Stimulated activated effector memory CD8-positive, alpha-beta T cell treated with anti-CD3 and anti-CD28 coated beads, Interleukin-12 subunit alpha, Interleukin-12 subunit beta, amount 100 ng/mL, for 72 hours (primary cell): ENCODE measurements at regions not wholly inside any gene's neighbourhood (a gene's known extent, or its start where the extent isn't known, plus 50 kb on each side); places are given as distances from the start of the nearest gene placed in this dataset.
"Not testable (repeated sequence)": the region's sequence is repeated elsewhere in the genome, so short reads cannot be mapped to it uniquely, and the experiment has no call there.

ENCODE experiments used
- ATAC-seq: fragments of 150-1000 bp; cut with Tn5 transposase; 2 replicates; pipeline ENCODE4 v1.10.0; 2021
- DNase-seq, 2 donors: peaks; one replicate each; pipeline ENCODE4 v3.0.0; 2021 to 2022; ENCODE audit warnings: low spot score in 2 of 2
- H3K27ac Mint-ChIP-seq: one replicate; pipeline ENCODE4 v1.8.0; 2022; ENCODE audit warnings: mild to moderate bottlenecking, mixed read lengths
- H3K36me3 Mint-ChIP-seq: one replicate; pipeline ENCODE4 v1.8.0; 2022; ENCODE audit warnings: mild to moderate bottlenecking, mixed read lengths
- H3K4me1 Mint-ChIP-seq: one replicate; pipeline ENCODE4 v1.8.0; 2022; ENCODE audit warnings: mixed read lengths
- H3K4me3 Mint-ChIP-seq: one replicate; pipeline ENCODE4 v1.8.0; 2022; ENCODE audit warnings: mild to moderate bottlenecking, mixed read lengths
- H3K9me3 Mint-ChIP-seq: one replicate; pipeline ENCODE4 v1.8.0; 2022; ENCODE audit warnings: mixed read lengths

DNA sequence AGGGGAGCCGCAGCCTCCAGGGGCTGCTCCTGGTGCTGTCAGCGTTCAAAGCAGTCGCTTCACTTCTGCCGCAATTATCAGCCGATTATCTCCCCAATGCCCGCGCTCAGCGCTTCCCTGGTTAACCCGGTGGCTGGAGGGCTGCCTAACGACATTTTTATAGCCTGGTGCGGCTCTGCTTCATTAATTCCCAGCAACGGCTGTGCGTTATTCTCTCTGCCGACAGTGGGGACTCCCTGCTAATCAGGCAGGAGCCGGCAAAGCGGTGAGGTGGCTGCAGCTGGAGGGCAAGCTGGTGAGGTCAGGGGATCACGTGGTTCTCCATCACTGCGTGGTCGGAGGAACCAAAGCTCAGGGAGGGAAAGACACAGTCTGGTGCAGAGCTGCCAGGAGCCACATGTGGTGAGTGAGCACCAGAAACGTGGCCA is 62.9 kb downstream of the GLRX5 start:
- peak; percentile 53 for ATAC-seq

DNA sequence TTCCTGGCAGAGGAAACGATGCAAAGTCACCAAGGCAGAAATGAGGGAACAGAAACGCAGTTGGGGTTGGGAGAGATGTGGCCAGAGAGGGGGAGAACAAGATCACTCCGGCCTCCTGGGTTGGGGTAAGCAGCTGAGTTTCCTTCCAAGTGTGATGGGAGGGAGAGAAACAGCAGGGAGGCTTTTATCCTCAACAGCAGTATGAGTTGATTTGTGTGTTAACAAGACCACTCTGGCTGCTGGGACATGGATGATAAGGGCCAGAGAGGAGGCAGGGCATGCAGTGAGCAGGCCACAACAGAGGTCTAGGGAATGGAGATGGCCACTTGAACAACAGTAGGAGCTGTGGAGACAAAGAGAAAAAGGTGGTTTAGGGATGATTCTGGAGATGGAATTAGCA is 66.8 kb downstream of the GLRX5 start:
- H3K27ac Mint-ChIP-seq = no peak overlapping the region
- DNase-seq = no peak
- no peaks in the 10 kb centered on the region for H3K4me1 Mint-ChIP-seq
- H3K4me3 Mint-ChIP-seq = no peak overlapping the region
- no peak for ATAC-seq
- no peaks in the 10 kb centered on the region for H3K36me3 Mint-ChIP-seq
- H3K9me3 Mint-ChIP-seq = no peaks in the 10 kb centered on the region

More for the DNA sequence above, 62.9 kb downstream of the GLRX5 start:
- no peaks in the 10 kb centered on the region for H3K4me1 Mint-ChIP-seq
- H3K9me3 Mint-ChIP-seq = no peaks in the 10 kb centered on the region
- no peak for DNase-seq
- no peaks in the 10 kb centered on the region for H3K36me3 Mint-ChIP-seq
- H3K4me3 Mint-ChIP-seq = no peak overlapping the region
- H3K27ac Mint-ChIP-seq = no peak overlapping the region

DNA sequence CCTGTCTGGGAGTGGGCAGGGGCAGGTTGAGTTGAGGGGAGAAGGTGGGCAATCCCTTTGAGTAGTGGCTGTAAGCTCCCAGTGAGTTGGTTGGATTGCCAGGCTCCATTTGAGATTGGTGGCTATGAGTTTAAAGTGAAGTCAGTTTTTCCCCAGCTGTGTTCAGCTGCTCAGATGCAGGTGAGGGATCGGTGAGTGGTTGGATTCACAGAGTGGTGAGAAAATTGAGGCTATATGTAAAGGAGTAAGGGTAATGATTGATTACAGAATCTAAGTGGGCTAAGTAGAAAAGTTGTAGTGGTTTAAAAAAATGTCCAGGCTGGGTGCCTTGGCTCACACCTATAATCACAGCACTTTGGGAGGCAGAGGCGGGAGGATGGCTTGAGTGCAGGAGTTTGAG is 68.6 kb downstream of the GLRX5 start:
- Mint-ChIP-seq H3K27ac (no peak overlapping the region), H3K9me3 (no peaks in the 10 kb centered on the region), H3K4me1 (no peaks in the 10 kb centered on the region), H3K36me3 (no peaks in the 10 kb centered on the region), H3K4me3 (no peak overlapping the region)
- no peak for ATAC-seq
- no peak for DNase-seq

DNA sequence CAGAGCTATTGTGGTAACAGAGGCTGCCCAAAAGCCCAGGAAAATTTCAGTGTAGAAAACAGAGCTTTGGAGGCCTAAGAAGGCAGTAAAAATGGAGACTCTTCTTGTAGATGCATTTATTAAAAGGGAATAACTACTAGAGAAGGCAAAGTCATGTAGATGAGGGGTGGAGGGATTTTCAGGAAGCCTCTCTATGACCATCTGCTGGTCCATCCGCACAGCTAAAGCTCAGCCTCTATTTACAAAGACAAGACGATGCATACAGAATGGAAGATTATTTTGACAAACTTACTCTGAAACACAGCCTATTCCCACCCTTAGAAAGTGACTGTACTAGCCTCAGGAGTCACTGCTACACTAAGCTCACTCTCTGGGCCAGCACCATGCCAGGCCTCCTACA is 71.4 kb downstream of the GLRX5 start:
- Mint-ChIP-seq H3K27ac (no peak overlapping the region), H3K36me3 (no peaks in the 10 kb centered on the region), H3K4me3 (no peak overlapping the region), H3K9me3 (no peaks in the 10 kb centered on the region), H3K4me1 (no peaks in the 10 kb centered on the region)
- DNase-seq (no peak), ATAC-seq (no peak)

DNA sequence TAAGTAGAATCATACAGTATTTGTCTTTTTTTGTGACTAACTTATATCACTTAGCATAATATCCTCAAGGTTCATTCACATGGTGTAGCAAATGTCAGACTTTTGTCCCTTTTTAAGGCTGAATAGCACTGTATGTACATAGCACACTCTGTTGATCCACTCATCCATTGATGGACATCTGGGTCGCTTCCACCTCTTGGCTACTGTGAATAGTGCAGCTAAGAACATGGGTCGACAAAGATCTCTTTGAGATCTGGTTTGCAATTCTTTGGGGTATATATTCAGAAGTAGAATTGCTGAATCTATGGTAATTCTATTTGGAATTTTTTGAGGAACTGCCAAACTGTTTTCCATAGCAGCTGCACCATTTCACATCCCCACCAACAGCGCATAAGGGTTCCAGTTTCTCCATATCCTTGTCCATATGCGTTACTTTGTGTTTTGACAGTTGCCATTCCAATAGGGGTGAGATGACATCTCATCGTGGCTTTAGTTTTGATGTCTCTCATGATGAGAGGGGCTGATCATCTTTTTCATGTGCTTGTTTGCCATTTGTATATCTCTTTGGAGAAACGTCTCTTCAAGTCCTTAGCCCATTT is 73.9 kb downstream of the GLRX5 start:
- H3K4me1 Mint-ChIP-seq = no peaks in the 10 kb centered on the region

DNA sequence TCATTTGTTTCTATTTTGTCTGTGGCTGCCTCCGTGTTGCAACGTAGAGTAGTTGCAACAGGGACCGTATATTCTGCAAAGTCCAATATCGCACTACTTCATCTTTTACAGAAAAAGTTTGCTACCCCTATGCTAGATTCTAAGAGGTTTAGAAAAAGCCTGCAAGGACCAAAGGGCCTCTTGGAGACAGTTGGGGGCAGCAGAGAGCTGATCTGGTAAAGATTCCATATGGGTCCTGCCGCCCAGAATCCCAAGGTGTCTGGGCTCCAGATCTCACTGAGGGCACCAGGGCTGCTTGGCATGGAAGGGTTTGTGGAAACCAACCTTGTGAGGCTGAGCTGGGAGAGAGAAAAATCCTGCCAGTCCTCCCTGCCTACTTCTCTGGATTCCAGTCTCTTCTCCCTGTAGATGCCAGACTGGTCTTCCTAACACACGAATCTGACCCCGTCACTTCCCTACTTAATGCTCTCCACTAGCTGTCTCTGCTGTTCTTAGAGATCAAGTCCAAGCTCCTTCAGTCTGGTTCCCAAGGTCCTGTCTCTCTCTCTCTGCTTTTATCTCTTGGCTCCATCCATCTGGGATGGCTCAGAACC is 74.6 kb downstream of the GLRX5 start:
- DNase-seq (no peak), ATAC-seq (no peak)
- H3K27ac Mint-ChIP-seq = no peak overlapping the region
- no peak overlapping the region for H3K4me3 Mint-ChIP-seq
- H3K4me1 Mint-ChIP-seq = no peaks in the 10 kb centered on the region
- H3K36me3 Mint-ChIP-seq = no peaks in the 10 kb centered on the region
- no peaks in the 10 kb centered on the region for H3K9me3 Mint-ChIP-seq

More for the DNA sequence above, 73.9 kb downstream of the GLRX5 start:
- H3K27ac Mint-ChIP-seq = no peak overlapping the region
- no peak for DNase-seq
- no peaks in the 10 kb centered on the region for H3K9me3 Mint-ChIP-seq
- H3K4me3 Mint-ChIP-seq = no peak overlapping the region
- no peak for ATAC-seq
- no peaks in the 10 kb centered on the region for H3K36me3 Mint-ChIP-seq

DNA sequence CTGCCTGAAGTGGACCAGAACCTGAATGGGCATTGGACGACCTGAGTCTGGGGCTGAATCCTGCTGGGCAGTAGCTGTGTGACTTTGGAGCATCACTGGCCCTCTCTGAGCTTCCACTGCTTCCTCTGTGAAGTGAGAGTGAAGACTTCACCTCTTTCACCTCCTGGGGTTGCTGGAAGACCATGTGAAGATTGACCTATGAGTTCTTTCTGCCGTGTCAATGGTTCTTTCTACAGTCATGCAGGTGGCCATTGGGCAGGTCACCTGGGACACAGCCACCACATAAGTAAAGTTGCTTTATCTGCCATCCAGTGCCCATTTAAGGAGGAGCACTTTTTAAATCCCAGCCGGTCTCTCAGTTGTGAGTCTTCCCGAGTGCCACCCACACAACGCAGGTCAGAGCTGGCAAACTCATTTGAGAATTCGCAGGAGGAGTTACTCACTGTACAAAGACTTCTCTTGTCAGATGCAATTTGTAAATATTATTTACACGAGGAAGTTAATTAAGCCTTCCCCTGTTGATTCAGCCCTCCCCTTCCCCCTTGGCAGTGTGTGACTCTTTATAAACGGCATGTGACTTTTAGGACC is 74.8 kb upstream of the TCL1B start:
- Mint-ChIP-seq H3K27ac (no peak overlapping the region), H3K9me3 (no peaks in the 10 kb centered on the region), H3K4me1 (no peaks in the 10 kb centered on the region), H3K4me3 (no peak overlapping the region), H3K36me3 (no peaks in the 10 kb centered on the region)
- DNase-seq (no peak), ATAC-seq (no peak)

DNA sequence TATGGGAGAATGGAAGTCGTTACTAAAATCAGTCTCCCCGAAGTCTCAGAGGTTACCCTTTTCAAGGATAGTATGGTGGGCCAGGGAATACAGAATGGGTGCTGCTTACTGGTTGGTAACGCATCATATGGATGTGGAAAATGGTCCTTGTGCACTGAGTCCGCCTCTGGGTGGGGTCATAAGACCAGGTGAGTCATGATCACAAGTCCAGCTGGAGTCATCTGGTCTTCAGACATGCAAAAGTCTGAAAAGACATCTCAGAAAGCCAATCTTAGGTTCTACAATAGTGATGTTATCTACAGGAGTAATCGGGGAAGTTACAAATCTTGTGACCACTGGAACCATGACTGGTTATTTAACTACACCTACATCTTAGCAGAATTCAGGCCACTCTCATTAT is 71.9 kb upstream of the TCL1B start:
- ATAC-seq (no peak), DNase-seq (no peak)
- no peaks in the 10 kb centered on the region for H3K4me1 Mint-ChIP-seq
- H3K4me3 Mint-ChIP-seq = no peak overlapping the region
- H3K36me3 Mint-ChIP-seq = no peaks in the 10 kb centered on the region
- no peaks in the 10 kb centered on the region for H3K9me3 Mint-ChIP-seq
- H3K27ac Mint-ChIP-seq = no peak overlapping the region

DNA sequence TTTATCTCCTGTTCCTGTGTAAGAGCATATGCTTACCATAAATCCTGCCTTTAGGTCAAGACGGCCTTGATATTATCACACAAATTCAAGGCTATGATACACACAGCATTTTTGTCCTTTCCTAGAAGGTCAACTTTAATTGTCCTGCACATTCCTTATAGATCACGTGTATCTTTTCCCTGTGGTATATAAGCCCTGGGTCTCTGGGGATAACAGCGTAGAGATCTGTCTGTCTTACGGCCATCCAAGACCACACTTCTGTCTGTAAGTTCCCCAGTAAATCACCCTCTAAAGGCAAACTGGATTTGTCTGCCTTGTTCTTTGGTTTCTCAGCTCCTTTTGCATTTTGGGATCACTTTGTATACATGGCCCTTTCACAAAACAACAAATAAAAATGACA is 69.5 kb upstream of the TCL1B start:
- H3K4me1 Mint-ChIP-seq = no peaks in the 10 kb centered on the region
- no peak overlapping the region for H3K4me3 Mint-ChIP-seq
- no peaks in the 10 kb centered on the region for H3K9me3 Mint-ChIP-seq
- no peak overlapping the region for H3K27ac Mint-ChIP-seq
- no peak for DNase-seq
- ATAC-seq = no peak
- no peaks in the 10 kb centered on the region for H3K36me3 Mint-ChIP-seq

DNA sequence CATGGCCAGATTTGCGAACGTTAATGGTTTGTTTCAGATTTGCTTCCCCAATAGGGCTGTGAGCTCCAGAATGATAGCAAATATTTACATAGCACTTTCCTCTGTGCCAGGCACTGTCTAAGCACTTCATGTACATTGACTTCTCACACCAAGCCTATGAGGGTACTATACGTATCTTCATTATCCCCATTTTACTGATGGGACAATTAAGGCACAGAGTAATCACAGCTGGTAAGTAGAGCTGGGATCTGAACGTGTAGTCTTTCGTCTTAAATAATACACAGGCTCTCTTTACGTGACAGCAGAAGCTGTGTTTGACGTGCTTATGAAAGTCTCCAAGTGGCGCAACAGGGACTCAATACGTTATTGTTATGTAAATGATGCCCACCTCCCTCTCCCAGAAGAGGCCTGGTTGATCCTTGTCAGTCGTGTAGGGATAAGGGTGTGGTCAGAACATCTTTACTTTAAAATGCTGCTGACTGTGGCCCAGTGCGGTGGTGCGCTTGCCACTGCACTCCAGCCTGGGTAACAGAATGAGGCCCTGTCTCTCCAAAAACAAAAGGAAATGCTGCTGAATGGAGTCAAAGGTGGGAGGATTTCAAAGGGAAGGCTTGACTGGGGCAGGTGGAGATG is 66.3 kb upstream of the TCL1B start:
- no peak overlapping the region for H3K4me3 Mint-ChIP-seq
- DNase-seq = no peak
- ATAC-seq = no peak
- no peak overlapping the region for H3K27ac Mint-ChIP-seq
- H3K4me1 Mint-ChIP-seq = no peaks in the 10 kb centered on the region
- H3K9me3 Mint-ChIP-seq = peaks cover 5% of the 10 kb centered on the region
- H3K36me3 Mint-ChIP-seq = no peaks in the 10 kb centered on the region

DNA sequence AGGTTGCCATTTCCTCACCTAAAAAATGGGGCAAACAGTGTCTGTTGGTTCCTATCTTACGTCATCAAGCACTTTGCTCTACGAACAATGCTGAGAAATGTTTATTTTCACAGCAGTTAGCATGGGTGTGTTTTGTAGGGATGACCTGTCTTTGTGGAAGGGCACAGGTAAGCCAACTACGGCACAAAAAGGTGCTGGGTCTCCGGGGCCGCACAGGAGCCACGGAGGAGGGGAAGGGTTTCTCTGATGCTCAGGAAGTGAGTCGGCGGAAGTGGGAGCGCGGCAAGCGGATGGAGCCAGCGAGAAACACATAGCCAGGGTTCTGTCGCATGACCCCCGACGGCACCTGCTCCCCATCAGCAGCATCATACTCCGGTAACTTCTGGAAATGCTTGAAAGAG is 65.6 kb upstream of the TCL1B start:
- peak overlapping the region; percentile 53 for H3K4me3 Mint-ChIP-seq
- DNase-seq (no peak), ATAC-seq (no peak)
- H3K4me1 Mint-ChIP-seq = no peaks in the 10 kb centered on the region
- H3K27ac Mint-ChIP-seq = peak overlapping the region; percentile 57
- peaks cover 5% of the 10 kb centered on the region for H3K9me3 Mint-ChIP-seq
- no peaks in the 10 kb centered on the region for H3K36me3 Mint-ChIP-seq

DNA sequence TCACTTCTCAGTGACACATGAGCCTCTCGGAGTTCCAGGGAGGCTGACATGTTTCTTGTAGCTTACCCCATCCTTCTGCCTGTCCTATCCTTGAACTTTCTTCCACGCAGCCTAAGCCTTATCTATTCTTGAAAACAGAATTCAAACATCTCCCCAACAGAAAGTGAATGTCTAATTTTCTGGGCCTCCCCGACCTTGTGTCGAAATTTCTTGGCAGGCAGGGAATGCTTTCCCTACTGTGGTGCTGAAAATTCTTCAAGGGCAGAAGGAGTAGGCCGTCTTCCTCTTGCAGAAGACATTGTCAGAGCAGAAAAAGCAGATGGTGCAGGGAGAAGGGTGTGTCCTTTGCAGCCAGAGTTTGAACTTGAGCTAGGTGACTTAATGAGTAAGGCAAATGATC is 63.0 kb upstream of the TCL1B start:
- DNase-seq (no peak), ATAC-seq (no peak)
- Mint-ChIP-seq H3K27ac (no peak overlapping the region), H3K9me3 (peaks cover 5% of the 10 kb centered on the region), H3K4me3 (no peak overlapping the region), H3K4me1 (no peaks in the 10 kb centered on the region), H3K36me3 (no peaks in the 10 kb centered on the region)

DNA sequence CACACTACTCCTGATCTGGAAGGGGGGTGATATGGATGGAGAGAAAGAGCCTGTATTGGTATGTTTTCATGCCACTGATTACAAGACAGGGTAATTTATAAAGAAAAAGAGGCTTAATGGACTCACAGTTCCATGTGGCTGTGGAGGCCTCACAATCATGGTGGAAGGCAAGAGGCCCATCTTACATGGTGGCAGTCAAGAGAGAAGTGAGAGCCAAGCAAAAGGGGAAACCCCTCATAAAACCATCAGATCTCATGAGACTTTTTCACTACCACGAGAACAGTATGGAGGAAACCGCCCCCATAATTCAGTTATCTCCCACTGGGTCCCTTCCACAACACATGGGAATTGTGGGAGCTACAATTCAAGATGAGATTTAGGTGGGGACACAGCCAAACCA is 60.5 kb upstream of the TCL1B start:
- not testable (repeated sequence) for H3K4me1 Mint-ChIP-seq, DNase-seq, ATAC-seq, H3K4me3 Mint-ChIP-seq, H3K27ac Mint-ChIP-seq, H3K36me3 Mint-ChIP-seq, H3K9me3 Mint-ChIP-seq

DNA sequence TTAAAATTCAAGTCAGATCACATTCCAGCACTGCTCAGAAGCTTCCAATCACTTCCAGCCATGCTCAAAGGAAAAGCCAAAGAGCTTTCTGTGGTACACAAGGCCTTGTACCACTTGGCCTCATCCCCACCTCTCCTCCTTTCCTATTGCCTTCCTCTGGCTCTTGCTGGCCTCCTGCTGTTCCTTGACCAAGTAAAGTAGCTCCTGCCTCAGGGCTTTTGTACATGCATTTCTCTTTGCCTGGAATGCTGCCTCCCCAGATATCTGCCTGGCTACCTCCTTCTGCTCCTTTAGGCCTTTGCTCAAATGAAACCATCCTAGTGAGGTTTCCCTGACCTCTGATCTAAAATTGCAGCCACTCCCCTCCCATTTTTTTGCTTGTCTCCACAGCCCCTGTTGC is 51.2 kb upstream of the TCL1B start:
- no peak for ATAC-seq
- Mint-ChIP-seq H3K4me3 (no peak overlapping the region), H3K27ac (no peak overlapping the region), H3K36me3 (no peaks in the 10 kb centered on the region), H3K9me3 (no peaks in the 10 kb centered on the region), H3K4me1 (no peaks in the 10 kb centered on the region)
- no peak for DNase-seq
